ENCODE measurements at regions not wholly inside any gene's neighbourhood (a gene's known extent, or its start where the extent isn't known, plus 50 kb on each side); places are given as distances from the start of the nearest gene placed in this dataset.

DNA sequence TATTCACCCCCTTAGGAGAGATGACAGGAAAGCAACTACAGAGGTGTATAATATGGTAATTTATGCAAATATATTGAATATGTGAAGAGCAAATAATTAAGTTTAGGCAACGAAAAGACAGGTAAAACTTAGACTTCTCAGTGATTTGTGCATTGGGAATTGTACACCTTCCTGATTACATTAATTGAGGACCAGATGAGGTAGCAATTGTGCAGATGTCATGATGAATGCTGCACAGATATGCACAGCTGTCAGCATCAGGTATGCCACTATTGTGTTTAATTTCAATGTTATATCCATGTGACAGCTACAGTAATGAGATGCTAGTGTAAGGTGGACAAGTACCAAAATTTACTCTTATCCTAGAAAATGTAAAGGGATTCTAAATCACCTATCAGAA lies 267.2 kb upstream of the FSIP2 start:
- Histone ChIP-seq H3K27ac (ENCODE audit: insufficient read length, low read depth, low read length) (no peak overlapping the region), H3K79me2 (ENCODE audit: insufficient read depth, low read length) (no peaks in the 10 kb centered on the region), H4K91ac (ENCODE audit: insufficient read length, low read depth, low read length) (no peak overlapping the region), H3K4ac (ENCODE audit: low read depth, low read length) (no peak overlapping the region), H3K14ac (ENCODE audit: insufficient read depth, low read length) (no peak overlapping the region), H3K23ac (ENCODE audit: insufficient read length, low read depth, low read length) (no peak overlapping the region), H3K4me2 (ENCODE audit: insufficient read depth, insufficient read length, low read length) (no peak overlapping the region), H2BK15ac (ENCODE audit: low read depth, low read length) (no peak overlapping the region), H2BK20ac (ENCODE audit: low read depth, low read length, poor library complexity, severe bottlenecking) (no peak overlapping the region), H2AFZ (ENCODE audit: low read length) (no peak overlapping the region), H2BK5ac (ENCODE audit: insufficient read length, low read length) (no peak overlapping the region), H2AK5ac (ENCODE audit: insufficient read length, low read length) (no peak overlapping the region), H3K79me1 (ENCODE audit: insufficient read depth, low read depth, low read length, poor library complexity, severe bottlenecking) (no peaks in the 10 kb centered on the region), H3K18ac (ENCODE audit: insufficient read length, low read depth, low read length) (no peak overlapping the region), H3K9me3 (ENCODE audit: control insufficient read depth, low read depth, low read length) (no peaks in the 10 kb centered on the region), H4K8ac (replicated peaks; ENCODE audit: insufficient read length, low read depth, low read length) (no peak overlapping the region), H3K9ac (ENCODE audit: extremely low read depth, insufficient read length, low read length) (no peak overlapping the region), H3K27me3 (ENCODE audit: insufficient read depth, low read length) (no peaks in the 10 kb centered on the region), H3T11ph (ENCODE audit: low read length) (no peak overlapping the region), H3K23me2 (ENCODE audit: insufficient read length, low read depth, low read length, poor library complexity, severe bottlenecking) (no peaks in the 10 kb centered on the region), H3K4me1 (ENCODE audit: insufficient read depth, low read length) (no peaks in the 10 kb centered on the region; the same call in 1 of the 2 replicates), H2BK120ac (ENCODE audit: low read depth, low read length, poor library complexity, severe bottlenecking) (no peak overlapping the region), H3K56ac (ENCODE audit: insufficient read length, low read depth, low read length) (no peak overlapping the region), H2BK12ac (ENCODE audit: insufficient read length, low read depth, low read length) (no peak overlapping the region), H4K20me1 (ENCODE audit: control insufficient read depth, insufficient read depth, insufficient read length) (no peaks in the 10 kb centered on the region), H4K5ac (ENCODE audit: insufficient read length, low read depth, low read length) (no peak overlapping the region)
- Mint-ChIP-seq H3K36me3 (ENCODE audit: insufficient read depth in 1 of 3, low read depth in 3 of 3) (peaks cover 5 to 23% (median 12%) of the 10 kb centered on the region in 3 experiments; a peak in 6 of 7 replicates), H3K27me3 (ENCODE audit: low read depth) (no peaks in the 10 kb centered on the region), H3K27ac (no peak overlapping the region), H3K4me1 (peaks cover 8% of the 10 kb centered on the region in 2 experiments), H3K9me3 (peaks cover 2 to 6% of the 10 kb centered on the region in 2 experiments; a peak in 3 of 5 replicates), H3K4me3 (no peak overlapping the region)
- WGBS (ENCODE audit: extremely low coverage, insufficient read length, low lambda C conversion rate): no CpG with 5 or more reads among the region's 1 CpG
- DNase-seq: no peak
- TF ChIP-seq CTCF (conservative IDR thresholded peaks at IDR 0.05): no peak

Data from H9 (cell line).